HG03103 (cell line): ENCODE measurements at regions not wholly inside any gene's neighbourhood (a gene's known extent, or its start where the extent isn't known, plus 50 kb on each side); places are given as distances from the start of the nearest gene placed in this dataset.

Experiments used
- ATAC-seq: cut with Tn5 transposase; IDR thresholded peaks from one replicate; pipeline ENCODE4 v1.9.1; 2021; ENCODE audit warnings: low read depth; ENCODE audit not compliant: unreplicated experiment

DNA sequence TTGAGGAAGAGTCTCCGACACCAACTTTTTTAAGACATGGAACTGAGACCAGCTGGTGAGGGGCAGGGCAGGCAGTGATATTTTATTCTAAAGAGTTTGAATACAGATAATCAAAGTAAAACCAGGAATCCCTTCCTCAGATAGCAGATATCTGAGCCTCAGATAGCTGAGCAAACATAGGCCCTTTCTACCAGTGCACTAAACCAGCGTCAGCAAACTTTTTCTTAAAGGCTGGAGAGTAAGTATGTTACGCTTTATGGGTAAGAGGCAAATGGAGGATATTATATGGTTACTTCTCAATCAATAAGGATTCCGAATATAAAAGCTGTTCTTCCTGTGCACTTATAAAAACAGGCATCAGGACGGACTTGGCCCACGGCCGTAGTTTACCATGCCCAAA is 73.9 kb downstream of the WNT5A start:
- no peak for ATAC-seq

DNA sequence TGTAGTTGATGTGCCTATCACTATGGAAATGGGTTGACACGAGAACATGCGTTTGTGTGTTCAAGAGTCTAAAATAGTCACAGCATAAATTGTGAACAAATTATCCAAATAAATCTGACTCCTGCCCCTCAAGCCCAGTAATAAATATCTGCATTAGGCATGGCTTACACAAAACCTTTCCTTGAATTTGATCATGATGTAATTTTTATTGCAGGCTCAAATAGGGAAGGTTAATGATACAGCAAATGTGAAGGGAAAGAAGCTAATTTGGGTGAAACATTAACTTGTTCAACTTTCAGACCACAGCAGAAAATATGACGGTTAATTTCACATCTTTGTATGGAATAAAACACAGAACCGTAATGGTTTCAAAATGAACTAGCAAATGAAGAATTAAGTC is 74.6 kb downstream of the WNT5A start:
- ATAC-seq, result no peak

DNA sequence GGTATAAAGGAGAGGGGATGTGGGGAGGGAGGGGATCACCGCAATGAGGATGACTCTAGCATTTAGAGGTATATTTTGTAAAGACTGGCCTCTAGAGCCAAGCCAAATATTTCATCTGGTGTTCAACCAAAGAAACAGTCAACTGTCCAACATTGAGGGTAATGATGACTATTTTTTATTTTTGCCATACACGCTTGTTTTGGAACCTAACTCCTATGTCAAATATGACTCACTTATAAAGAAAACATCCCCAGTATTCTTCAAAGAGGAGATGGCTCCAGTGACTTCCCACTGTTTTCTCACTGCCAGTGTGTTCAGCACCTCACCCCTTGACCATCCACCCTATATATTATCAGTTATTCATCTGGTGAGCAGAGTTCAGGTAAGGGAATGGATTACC is 77.3 kb downstream of the WNT5A start:
- ATAC-seq, result no peak

DNA sequence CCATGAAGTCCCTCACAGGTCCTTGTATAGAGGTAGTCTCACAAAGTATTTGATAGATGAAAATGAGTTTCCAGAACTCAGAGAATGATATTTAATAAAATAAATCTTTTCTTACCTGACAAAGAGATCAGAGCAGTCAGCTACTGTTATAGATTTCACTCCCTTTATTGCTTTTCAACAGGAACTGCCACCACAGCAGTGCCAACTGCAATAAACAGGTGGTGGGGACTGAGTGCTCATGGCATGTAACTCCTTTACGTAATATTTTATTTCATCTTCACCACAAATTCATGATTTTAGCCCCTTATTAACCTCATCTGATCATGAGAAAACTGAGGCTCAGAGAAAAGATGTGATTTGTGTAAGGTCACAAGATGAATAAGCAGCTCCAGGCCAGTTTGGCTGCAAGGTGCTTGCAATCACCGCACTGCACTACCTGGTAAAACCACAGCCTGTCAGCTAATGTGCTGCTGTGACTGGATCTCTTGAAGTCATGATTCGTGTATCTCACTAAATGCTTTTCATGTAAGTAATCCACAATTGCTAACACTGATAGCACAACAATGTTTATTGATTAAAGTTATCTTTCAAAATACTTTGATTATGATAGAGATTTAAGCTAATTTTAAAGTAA is 78.8 kb downstream of the WNT5A start:
- ATAC-seq, result no peak

DNA sequence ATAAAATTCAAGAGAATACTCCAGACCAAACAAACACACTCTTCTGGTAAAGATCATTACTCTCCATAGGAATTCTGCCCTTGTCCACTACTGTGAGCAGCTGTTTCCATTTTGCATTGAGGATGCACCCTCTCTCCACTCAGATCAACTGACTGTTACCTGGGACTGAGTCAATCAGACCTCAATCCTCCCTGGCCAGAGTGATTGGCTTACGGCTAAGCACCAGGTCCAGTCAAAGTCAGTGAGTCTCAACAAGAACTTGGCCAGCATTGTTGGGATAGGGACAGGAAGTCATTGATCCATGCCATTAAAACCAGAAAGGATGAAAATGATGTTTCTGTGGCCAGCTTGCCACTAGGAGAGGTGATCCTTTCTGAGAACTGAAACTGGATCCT is 79.7 kb downstream of the WNT5A start:
- no peak for ATAC-seq

DNA sequence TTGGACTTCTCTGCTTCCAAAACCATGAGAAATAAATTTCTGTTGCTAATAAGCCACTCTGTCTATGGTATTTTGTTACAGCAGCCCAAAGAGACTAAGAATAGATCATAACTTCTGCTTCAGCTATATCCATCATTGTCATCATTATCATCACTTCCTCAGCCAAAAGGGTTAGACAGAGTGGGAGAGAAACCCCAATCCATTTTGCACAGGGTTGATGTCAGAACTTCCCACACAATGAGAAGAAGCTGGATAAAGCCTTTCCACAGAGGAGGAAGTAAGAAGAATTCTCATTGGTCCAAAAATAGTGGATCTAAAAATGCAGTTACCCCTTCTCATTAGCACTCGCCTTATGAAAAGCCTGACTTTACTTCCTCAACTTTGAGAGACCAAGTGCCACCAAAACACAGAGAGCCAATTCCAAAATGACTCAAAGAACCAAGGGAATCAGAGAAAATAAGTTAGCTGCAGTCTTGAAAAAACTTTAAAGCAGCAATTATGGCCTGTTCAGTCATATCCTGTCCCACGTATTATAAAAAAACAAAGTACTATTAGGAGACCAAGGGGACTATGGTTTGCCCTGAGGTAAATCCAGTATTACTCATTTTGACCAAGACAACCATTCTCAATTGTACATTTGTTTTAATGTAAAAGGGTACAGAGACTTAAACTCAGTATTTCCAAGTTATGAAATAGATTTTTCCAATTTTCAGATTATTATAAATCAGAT is 80.2 kb downstream of the WNT5A start:
- ATAC-seq, result no peak

DNA sequence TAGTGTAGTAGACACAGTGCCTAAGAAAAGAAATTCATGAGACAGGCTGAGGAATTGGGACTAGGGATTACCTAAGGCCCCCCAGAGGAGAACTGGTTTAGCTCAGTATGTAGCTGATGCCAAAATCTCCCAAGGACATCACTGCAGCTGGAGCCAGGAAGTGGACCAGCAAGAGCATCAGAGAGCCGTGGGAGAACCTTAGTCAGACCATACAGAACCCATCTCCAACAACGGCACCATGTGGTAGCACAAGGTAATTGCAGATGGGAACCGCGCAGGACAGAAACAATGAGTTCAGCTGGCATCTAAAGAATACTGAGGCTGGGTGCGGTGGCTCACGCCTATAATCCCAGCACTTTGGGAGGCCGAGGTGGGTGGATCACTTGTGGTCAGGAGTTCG is 81.7 kb downstream of the WNT5A start:
- ATAC-seq, result no peak

DNA sequence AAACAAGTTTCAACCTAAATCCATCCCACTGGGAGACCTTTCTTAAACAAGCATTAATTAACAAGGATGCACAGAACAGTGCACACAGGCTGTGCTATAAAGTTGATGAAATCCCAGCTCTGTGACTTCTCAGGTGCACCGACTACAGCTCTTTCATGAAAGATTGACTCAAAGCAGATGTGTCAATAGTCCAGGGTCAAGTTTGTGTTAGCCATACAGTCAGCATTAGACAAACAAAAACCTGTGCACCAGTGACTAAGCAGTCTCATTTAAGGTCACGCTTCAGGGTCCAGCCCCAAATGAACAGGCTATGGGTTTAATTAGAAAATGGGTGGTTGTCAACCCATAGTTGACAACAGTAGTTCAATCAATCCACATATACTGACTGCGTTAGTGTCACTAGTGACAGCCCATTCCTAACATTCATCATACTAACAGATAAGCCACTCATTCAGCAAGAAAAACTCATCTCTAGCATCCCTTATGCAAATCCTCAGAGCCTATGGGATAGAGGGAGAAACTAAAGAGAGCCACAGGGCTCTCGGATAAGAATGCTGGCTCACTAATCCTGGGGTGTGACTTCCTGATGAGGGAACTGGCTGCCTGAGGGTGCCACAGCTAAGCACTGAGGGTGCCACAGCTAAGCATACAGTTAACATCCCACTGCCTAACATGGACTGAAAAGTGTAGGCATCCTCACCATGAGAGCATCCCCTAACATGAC is 84.1 kb downstream of the WNT5A start:
- no peak for ATAC-seq

DNA sequence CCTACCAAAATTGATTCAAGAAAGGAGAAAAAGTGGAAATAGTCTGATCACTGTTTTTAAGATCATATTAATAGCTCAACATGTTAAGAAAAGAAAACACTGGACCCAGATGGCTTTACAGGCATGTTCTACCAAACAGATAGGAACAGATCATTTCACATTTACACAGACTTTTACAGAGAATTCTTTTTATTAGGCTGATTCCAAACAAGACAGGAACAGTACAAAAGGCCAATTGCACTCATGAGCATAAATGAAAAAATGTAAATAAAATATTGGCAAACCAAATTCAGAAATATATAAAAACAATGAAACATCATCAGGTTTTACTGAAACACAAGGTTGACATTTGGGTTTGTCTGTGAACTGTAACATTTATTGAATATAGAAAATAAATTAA is 106.5 kb downstream of the WNT5A start:
- ATAC-seq, result no peak

DNA sequence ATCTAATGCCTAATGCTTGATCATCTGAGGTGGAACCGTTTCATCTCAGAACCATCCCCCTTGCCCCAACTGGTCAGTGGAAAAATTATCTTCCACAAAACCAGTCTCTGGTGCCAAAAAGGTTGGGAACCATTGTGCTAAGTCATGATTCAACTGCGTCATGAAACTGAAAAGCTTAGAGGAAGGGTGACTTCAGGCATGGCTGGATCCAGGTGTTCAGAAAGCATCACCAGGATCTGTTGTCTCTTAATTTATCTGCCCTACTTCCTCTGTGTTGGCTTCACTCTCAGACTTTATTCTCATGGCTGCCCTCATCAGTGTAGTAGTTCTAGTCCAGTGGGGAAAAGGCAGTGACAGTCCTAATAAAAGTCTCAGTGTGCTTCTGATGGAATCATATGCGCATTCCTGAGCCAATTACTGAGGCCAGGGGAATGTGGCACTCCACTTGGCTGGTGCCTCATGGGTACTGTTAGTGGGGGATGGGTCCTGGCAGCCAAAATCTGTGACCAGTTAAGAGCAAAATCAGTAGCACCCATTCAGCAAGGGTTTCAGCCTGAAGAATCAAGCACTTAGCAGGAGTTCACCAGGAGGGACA is 110.3 kb downstream of the WNT5A start:
- ATAC-seq, result no peak

DNA sequence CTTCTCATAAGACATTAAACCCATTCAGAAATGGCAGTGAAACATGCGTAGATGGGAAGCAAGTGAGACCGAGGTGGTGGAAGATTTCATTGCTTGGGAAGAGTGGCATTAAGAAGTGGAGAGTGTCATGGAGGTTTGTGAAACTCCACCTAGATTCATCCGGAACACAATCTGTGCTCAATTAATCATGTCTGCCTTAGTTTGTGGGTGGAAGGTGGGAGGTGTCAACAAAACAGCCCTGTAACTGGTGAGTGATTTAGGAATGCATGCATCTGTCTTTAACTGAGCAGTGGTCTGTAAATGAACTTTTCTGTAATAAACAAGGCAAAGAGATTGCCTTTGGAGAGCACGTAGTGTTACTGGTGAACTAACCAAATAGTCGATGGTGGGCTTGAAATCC is 113.7 kb downstream of the WNT5A start:
- ATAC-seq, result no peak

DNA sequence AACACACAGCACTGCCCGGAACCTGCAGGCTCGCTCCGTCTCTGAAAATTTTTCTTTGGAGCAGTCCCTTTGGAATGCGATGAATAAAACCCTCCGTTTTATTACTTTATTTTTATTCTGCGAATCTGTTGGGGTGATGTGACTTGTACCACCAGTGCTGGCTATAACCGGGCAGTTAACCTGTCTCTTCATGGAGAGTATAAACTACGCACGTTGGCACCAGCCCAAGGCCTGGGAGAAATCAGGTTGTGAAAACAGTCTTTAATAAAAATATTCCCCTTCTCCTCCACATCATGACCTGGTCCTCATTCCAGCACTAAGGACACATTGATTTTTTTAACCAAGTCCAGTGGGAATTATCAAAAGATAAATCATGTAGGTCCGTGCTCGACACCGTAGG is 116.8 kb downstream of the WNT5A start:
- ATAC-seq, result no peak

DNA sequence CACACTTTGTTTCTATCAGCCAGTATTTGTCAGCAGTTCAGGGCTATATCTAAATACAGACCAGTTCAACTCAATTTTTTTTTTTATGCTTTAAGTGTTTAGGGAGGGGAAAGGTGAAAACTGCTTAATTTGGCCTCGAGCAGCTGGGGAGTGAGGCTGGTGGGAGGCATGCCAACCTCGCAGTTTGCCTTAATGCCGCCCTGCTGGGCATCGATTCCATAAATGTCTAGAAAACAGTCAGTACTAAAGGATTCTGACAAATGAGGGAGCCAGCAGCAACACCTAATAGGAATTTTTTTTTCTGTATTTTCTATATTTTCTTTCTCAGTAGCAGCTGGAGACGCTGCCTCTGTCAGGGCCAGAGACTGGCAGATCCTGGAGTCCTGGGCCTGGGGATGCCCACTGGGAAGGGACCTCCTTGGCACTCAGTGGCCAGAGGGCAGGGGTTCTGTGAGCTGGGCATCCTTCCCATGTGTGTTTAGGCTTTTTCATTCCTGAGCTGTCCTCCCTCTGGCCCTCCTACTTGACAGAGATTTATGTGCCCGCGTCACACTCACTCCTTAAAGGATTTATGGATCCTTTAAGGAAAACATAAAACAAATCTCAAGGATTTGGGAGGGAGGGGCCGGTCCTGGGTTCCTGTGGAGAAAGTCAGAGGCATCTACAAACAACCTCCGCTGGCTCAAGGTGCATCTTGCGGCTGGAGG is 117.8 kb downstream of the WNT5A start:
- ATAC-seq, result no peak

DNA sequence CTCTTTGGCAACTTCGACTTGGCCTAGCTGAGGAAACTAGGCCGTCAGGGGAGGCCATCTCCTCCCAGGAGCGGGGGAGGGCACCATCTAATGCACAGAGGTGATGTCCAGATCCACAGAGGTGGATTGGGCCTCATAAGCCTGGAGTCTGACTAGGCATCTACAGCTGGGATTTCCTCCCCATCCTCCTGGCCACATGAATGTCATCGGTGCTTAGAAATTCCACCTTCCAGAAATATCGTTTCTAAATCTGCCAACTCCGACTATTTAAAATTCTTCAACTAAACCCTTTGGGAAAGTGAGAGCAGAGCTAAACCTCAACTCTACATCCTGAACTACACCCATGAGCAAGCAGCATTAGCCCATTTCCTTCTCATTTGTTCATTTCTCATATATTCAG is 118.7 kb downstream of the WNT5A start:
- ATAC-seq, result no peak

DNA sequence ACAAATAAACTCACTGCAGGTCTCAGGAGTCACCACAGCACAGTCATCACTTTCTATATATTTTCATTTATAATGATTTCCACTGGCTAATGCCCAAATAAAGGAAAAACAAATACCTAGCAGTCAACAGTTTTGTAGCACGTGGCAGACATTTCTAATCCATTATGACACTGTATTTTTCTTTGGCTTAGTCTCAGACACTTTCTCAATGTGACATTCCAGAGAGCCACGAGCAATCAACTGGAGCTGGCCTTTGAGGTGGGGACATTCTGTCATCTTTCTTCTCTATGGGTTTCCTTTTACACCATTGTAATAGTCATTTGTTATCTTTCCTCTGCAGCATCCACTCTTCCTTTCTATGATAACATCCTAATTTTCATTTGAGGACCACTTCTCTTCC is 119.7 kb downstream of the WNT5A start:
- ATAC-seq, result no peak

DNA sequence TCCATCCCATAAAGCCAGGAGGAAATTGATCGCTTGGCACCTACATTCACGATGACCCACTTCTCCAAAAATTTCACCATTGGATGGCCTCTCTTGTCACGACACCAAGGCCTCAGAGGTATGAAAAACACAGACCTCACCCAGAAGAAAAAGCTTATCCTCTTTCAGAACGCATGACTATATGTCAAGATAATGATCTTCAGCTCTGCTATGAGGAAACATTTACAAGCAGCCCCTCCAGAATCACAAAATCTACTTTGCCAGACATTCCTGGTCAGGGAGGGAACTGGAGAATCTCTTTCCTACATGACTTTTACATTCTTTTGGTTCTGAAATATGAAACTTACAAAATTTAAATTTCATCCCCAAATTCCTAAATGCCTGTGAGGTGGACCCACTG is 122.7 kb downstream of the WNT5A start:
- no peak for ATAC-seq

DNA sequence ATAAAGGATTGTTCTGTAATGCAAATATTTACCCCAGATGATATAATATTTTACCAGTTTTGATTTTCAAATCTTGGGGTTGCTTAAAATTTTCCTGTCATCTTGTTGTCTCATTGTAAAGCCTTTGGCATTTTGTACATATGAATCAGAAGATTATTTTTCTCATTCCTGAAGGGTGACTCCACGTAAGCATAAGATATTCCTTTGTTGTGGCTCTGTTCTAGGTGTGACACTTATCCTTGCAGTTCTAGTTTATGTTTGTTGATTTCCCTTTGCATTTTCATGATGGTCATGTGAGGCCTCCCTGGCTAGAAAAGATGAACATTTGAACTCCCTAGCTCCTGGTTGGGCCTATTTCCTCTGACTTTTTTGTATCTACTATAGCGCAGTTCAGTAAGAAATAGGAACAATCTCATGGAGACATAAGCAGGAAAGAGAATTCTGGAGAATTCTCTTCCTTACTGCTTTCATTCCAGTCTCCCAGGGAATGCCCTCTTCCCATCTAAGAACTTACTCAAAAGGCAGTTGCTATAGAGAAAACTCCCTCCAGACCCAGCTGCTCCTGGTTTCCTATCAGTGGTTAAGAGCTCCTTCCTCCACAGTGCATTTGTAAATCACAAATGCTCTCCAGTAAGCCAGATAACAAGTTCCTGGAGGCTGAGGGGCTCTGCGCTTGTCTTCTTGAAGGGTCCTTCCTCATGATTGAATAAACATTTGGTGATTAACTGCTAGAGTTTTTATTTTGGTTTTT is 124.7 kb downstream of the WNT5A start:
- no peak for ATAC-seq

DNA sequence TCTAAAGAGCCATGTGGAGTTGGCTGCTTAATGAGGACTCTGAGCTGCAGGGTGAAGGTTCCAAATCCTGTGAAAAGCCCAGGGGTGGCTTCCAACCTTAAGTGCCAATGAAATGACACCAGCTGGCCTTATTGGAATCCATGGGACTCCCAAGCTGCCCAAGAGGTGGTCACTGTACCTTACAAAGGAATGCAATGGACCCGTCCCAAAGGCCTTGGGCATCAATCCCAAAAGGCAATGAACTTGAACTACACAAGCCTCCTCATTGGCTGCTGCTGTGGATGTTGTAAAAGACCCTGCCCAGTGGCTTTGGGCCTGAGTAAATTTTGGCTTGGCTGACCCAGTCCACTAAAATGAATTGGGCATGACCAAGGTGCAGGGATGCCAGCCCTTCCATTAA is 129.3 kb downstream of the WNT5A start:
- ATAC-seq, result no peak

DNA sequence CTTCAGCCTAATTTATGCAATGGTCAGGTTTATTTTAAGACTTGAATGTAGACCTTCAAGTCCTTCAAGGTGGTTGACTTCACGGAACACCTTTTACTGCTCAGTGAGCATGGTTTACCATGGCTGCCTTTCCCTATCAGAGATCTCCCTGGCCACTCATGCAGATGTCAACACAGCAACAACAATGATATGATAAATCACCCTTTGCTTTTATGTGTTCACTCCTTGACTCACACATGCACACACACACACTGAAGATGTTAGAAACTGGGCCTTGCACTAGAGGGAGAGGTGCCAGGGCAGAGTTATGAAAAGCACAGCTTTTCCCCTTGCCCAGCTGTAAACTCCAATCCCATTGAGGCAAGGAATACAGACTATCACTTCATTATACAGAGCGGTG is 134.4 kb downstream of the WNT5A start:
- ATAC-seq, result no peak

DNA sequence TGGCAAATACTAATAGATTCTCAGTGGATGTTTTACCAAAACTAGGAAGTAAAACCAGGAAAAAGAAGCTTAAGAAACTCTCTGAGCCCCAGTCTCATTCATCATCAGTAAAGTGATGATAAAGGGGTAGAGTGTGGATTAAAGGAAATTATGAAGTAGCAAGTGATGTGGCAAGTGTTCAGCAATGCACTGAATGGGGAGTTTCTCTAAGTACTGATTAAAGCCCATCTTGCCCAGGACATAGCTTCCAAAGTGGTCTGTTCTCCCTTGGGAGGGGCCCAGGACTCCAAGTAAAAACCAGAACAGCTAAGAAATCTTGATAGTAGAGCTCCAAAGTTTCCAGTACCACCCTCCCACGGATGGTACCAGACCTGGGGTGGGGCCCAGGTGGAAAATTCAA is 137.3 kb downstream of the WNT5A start:
- ATAC-seq, result no peak
